Heart left ventricle (tissue), 13 donors: ENCODE measurements at regions not wholly inside any gene's neighbourhood (a gene's known extent, or its start where the extent isn't known, plus 50 kb on each side); places are given as distances from the start of the nearest gene placed in this dataset.

Experiments used
- CTCF ChIP-seq, 12 donors: fragments of 200-600 bp; sonication (generic) in 4 of 12; IDR thresholded peaks; one replicate each; pipeline versions ENCODE4 v1.5.0 to v1.8.0; 2018 to 2022; ENCODE audit warnings: antibody characterized with exemption in 12 of 12, mild to moderate bottlenecking in 5 of 12
- POLR2A ChIP-seq, 2 donors: fragments of 450-650 bp; IDR thresholded peaks; one replicate each; pipeline ENCODE4 v1.6.1; 2017; ENCODE audit warnings: antibody characterized with exemption in 2 of 2, mild to moderate bottlenecking in 2 of 2, moderate library complexity in 2 of 2
- donor health status: ischemic (EF 13 %, LVEDD 7.1; RV severe dilation, severe dysfunction).
- donor health status: DM: no; HTN: yes; CAD: no.
- donor health status: DM: no; HTN: no; CAD: no.
- donor health status: ischemic (EF 25% LVEDD 6.9; RV normal size, moderate dysfunction).
- donor health status: ischemic (EF 25% LVEDD 5.7; RV mildly dilated, moderate dysfunction).
- donor health status: ischemic (EF 35%, LVEDD 5.7; RV mildly dilated, moderate dysfunction).
- donor health status: nonischemic (EF 11% LVEDD 7.7; RV severe dilation, severe dysfunction).
- donor health status: DM: yes; HTN: yes; CAD: no.
- donor health status: PGD.
- donor health status: ischemic (EF 29% LVEDD 5.4; RV normal size, mild dysfunction).
- donor health status: nonischemic (EF 23%, LVEDD 6.1; RV moderate dilation, normal function).

DNA sequence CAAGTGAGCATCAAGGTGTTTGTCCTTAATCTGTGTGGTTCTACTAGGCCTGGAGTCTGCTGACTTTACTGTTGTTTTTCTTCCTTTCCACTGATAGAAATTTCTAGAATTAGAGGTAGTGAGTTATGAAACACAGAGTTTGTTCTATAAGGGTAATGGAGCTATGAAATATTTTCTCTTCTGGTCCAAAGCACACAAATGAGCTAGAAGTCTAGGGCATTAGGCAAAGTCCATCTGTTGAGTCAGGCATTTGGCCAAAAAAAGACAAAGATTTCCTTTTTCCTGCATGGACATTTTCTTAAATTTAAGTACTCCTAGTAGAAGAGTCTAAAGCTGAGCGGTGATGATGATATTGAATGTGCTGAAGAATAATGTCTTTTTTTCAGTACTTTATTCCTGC, 174.3 kb upstream of the STXBP5 start:
- no peak for TF ChIP-seq POLR2A (IDR thresholded peaks at IDR 0.05)
- no peak for TF ChIP-seq CTCF (IDR thresholded peaks at IDR 0.05)
